ENCODE measurements at regions not wholly inside any gene's neighbourhood (a gene's known extent, or its start where the extent isn't known, plus 50 kb on each side); places are given as distances from the start of the nearest gene placed in this dataset.

DNA sequence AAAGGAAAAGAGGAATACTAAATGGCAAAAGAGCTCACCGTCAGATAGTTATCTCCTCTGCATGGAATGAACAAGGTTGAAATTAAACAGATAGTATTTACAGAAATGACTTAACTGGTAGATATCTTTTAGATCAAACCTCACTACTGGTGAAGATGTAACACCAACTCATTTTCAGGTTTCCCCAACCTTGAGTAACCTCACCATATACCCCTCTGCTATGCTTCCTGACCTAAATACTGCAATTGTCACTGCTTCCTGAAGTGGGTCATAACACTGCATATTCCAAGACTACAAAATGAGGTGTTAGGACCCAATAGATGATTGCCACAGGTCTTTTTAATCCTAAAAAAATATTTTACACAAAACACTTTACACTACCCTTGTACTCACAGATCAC is 76.3 kb upstream of the PLEKHA5 start:
- CTCF ChIA-PET = no interaction called here
- H3K4me3 Mint-ChIP-seq = no peak overlapping the region
- no peaks in the 10 kb centered on the region for H3K27me3 Mint-ChIP-seq
- H3K36me3 Mint-ChIP-seq = no peaks in the 10 kb centered on the region
- DNase-seq = no peak
- ATAC-seq = no peak
- no peak overlapping the region for H3K27ac Mint-ChIP-seq
- no peaks in the 10 kb centered on the region for H3K9me3 Mint-ChIP-seq (ENCODE audit: low read depth)
- no peaks in the 10 kb centered on the region for H3K4me1 Mint-ChIP-seq

DNA sequence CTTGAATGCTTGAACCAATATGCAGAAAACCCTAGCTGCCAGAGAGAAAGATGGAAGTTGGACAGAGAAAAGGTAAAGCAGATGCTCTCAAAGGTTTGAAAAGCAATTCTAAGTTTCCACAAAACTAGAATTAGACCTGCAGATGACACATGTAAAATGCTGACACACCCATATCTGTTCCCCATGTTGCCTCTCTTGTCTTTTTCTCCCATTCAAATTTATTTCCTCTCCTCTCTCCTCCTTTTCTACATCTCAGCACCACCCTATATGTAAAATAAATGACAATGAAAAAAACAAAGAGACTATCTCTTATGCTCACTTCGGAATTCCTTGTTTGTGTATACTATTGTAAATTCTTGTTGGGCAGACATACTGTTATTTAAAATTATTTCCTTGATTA is 75.5 kb upstream of the PLEKHA5 start:
- H3K27ac Mint-ChIP-seq = no peak overlapping the region
- H3K36me3 Mint-ChIP-seq = no peaks in the 10 kb centered on the region
- no peaks in the 10 kb centered on the region for H3K4me1 Mint-ChIP-seq
- no peak for DNase-seq
- ATAC-seq = no peak
- CTCF ChIA-PET = no interaction called here
- no peaks in the 10 kb centered on the region for H3K9me3 Mint-ChIP-seq (ENCODE audit: low read depth)
- no peaks in the 10 kb centered on the region for H3K27me3 Mint-ChIP-seq
- no peak overlapping the region for H3K4me3 Mint-ChIP-seq

DNA sequence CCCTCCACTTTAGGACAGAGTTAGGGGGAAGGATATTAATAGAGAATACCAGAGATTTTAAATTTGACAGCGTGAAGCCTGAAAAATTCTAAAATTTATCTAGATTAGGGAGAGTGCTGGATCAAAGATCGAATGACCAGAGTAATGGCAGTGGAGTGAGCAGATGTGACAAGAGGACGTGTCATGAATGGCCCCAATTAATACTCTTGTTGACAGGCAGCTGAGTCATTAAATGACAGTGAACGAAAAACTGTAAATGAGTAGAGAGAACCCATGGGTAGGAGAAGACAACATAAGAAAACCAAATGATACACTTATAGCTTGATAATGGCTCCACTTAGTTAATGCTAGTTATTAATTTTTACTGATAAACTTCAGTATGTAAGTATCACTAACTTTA is 73.9 kb upstream of the PLEKHA5 start:
- DNase-seq = no peak
- no peak for ATAC-seq
- H3K4me1 Mint-ChIP-seq = no peaks in the 10 kb centered on the region
- no peak overlapping the region for H3K4me3 Mint-ChIP-seq
- H3K27me3 Mint-ChIP-seq = no peaks in the 10 kb centered on the region
- no peaks in the 10 kb centered on the region for H3K9me3 Mint-ChIP-seq (ENCODE audit: low read depth)
- no peaks in the 10 kb centered on the region for H3K36me3 Mint-ChIP-seq
- no peak overlapping the region for H3K27ac Mint-ChIP-seq
- CTCF ChIA-PET = no interaction called here

DNA sequence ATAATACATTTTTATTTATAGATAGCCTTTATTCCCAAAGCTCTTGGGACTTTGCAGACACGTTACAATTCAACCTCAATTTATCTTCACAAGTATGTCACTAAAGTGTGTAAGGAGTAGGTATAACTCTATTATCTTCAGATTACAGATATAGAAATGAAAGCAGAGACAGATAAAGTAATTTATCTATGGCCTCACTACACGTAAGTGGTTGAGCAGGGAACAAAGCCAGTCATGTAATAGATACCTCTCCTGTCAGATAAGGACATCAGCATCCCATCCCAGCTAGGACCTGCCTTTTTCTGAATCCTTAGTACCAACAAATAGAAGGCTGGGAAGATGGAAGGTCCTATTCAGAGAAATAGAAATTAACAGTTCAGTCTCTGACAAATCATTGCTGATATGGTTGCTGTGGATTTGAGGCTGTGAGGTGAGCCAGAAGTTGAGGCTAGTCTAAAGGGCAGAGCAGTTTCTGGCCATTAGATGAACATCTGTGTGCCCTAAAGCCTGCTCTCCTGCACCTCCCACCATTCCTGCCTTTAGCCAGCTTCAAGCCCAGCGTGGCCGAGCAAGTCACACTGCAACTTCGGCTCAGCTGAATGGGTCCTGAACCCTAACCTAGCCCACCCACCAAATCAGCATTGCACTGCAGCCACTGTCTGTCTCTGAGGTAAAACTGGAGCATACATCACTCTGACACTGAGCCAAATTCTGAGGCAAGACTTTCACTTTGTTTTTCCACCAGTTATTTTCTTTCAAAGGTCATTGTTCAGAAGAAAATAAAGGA is 71.1 kb upstream of the PLEKHA5 start:
- CTCF ChIA-PET = no interaction called here
- no peak for DNase-seq
- no peaks in the 10 kb centered on the region for H3K4me1 Mint-ChIP-seq
- H3K27ac Mint-ChIP-seq = no peak overlapping the region
- no peaks in the 10 kb centered on the region for H3K36me3 Mint-ChIP-seq
- no peak overlapping the region for H3K4me3 Mint-ChIP-seq
- no peaks in the 10 kb centered on the region for H3K27me3 Mint-ChIP-seq
- ATAC-seq = no peak
- no peaks in the 10 kb centered on the region for H3K9me3 Mint-ChIP-seq (ENCODE audit: low read depth)

DNA sequence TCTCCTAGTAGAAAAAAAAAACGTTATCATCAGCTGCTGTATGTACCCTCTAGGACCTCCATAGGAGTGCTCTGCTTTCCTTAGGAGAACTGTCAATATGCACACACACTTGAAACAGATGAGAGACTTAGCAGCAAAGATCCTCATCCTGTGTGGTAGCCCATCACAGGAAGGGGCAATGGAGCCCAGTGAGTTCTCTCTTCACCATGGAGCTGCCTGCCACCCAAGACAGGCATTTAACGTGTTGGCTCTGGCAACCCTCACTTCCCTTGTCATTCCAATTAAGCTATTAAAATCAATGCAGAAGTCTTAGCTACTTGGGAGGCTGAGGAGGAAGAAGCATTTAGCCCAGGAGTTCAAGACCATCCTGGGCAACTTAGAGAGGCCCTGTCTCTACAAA is 64.8 kb upstream of the PLEKHA5 start:
- no peaks in the 10 kb centered on the region for H3K9me3 Mint-ChIP-seq (ENCODE audit: low read depth)
- no peaks in the 10 kb centered on the region for H3K4me1 Mint-ChIP-seq
- H3K27me3 Mint-ChIP-seq = no peaks in the 10 kb centered on the region
- CTCF ChIA-PET = no interaction called here
- H3K4me3 Mint-ChIP-seq = no peak overlapping the region
- DNase-seq = no peak
- ATAC-seq = no peak
- H3K27ac Mint-ChIP-seq = no peak overlapping the region
- H3K36me3 Mint-ChIP-seq = no peaks in the 10 kb centered on the region

DNA sequence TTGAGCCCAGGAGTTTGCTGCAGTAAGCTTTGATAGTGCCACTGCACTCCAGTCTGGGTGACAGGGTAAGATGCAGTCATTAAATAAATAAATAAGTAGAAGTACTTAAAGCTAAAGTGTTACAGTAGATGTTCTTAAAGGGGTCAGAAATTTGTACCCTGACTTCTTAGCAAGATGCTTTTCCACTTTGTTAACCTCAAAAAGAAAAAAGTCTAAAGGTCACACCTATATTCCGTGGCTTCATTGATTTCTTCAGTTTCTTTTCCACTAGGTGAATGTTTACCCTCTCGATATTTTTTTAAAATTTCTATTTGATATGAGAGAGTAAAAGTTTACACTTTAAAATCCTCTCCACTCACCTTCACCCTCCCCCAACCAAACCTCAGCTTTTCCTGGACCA is 64.3 kb upstream of the PLEKHA5 start:
- peaks cover 1% of the 10 kb centered on the region for H3K27me3 Mint-ChIP-seq
- no peaks in the 10 kb centered on the region for H3K4me1 Mint-ChIP-seq
- no peak overlapping the region for H3K4me3 Mint-ChIP-seq
- ATAC-seq (no peak), DNase-seq (no peak)
- CTCF ChIA-PET = no interaction called here
- no peaks in the 10 kb centered on the region for H3K36me3 Mint-ChIP-seq
- H3K27ac Mint-ChIP-seq = no peak overlapping the region
- H3K9me3 Mint-ChIP-seq (ENCODE audit: low read depth) = no peaks in the 10 kb centered on the region

DNA sequence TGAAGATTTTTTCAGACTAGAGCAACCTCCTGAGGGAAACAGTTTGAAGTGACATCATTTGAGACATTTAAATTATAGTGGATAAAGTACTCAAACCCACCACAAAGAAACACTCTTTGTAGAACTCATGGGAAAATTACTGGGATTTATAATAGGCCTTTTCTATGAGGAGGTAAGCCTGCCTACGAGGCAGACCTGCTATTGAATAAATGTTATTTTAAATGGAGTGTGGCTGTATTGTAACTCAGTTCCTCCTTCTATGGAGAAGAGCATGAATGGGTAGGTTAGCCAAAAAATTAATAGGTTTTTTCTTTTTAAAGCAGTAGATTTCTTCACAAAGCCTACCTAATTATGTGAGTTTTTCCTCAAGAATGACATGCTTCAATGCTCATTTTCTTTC is 63.7 kb upstream of the PLEKHA5 start:
- H3K36me3 Mint-ChIP-seq = no peaks in the 10 kb centered on the region
- CTCF ChIA-PET = no interaction called here
- H3K27me3 Mint-ChIP-seq = peaks cover 3% of the 10 kb centered on the region
- ATAC-seq (no peak), DNase-seq (no peak)
- H3K4me3 Mint-ChIP-seq = no peak overlapping the region
- no peak overlapping the region for H3K27ac Mint-ChIP-seq
- no peaks in the 10 kb centered on the region for H3K9me3 Mint-ChIP-seq (ENCODE audit: low read depth)
- no peaks in the 10 kb centered on the region for H3K4me1 Mint-ChIP-seq

DNA sequence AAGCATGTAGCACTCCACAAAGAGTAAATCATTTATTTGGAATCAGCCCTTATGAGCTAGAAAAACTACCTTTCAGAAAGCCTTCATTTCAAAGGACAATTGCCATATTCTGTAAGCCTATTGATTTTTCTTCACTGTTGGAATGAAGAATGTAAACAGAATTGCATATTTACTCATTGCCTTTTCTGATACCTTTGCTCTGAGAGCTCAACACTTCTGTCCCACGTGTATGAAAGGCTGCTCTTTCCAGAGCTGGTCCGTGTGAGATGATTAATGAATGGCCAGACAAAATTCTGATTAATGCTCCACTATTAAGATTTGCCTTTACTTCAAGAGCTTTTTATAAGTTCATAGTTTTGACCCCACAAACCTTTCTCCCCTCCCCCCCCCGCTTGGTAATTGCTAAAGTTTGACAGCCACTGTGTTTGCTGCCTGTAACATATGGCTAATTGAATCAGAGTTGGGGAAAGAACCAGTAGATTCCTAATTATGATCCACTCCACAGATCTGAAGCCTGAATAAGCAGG is 63.0 kb upstream of the PLEKHA5 start:
- Mint-ChIP-seq H3K27me3 (peaks cover 3% of the 10 kb centered on the region), H3K36me3 (no peaks in the 10 kb centered on the region), H3K27ac (no peak overlapping the region), H3K4me1 (no peaks in the 10 kb centered on the region), H3K4me3 (no peak overlapping the region), H3K9me3 (ENCODE audit: low read depth) (no peaks in the 10 kb centered on the region)
- DNase-seq (no peak), ATAC-seq (no peak)
- CTCF ChIA-PET = no interaction called here

DNA sequence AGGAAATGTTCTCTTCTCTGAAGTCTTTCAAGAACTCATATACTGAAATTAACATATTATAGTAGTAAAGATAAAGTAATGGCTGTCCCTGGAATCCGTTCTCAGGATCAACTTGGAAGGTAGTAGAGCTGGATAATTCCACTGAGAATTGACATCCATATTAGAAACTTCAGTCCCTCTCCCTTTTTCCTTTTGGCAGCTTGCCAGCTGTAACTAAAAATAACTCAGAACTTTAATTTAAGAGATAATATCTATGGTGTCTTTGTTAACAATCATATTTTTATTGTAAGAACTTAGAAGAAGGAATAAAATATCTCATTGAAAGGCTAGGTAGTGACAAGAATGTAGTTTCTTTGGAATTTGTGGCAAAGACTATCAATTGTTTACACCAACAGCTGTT is 61.4 kb upstream of the PLEKHA5 start:
- no peak overlapping the region for H3K4me3 Mint-ChIP-seq
- ATAC-seq = no peak
- peaks cover 3% of the 10 kb centered on the region for H3K27me3 Mint-ChIP-seq
- H3K36me3 Mint-ChIP-seq = no peaks in the 10 kb centered on the region
- no peak for DNase-seq
- CTCF ChIA-PET = no interaction called here
- no peaks in the 10 kb centered on the region for H3K9me3 Mint-ChIP-seq (ENCODE audit: low read depth)
- no peak overlapping the region for H3K27ac Mint-ChIP-seq
- no peaks in the 10 kb centered on the region for H3K4me1 Mint-ChIP-seq

DNA sequence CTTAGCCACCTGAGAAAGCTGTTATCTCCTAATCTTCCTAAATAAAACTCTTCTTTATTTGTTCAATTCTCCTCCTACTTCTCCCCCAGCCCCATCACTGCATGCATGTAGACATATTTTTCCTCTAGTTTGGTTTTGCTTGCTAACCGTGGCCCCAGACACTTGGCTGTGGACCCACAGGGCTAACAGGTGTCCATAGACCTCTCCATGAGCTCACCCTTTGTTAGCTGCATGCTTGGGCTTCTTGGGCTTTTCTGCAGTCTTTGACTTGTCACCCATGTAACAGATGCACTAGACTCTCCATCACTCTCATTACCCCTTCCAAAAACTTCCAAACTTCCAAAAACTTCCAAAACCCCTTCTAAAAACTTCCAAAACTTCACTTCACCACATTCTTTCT is 59.2 kb upstream of the PLEKHA5 start:
- ATAC-seq (no peak), DNase-seq (no peak)
- Mint-ChIP-seq H3K4me3 (no peak overlapping the region), H3K9me3 (ENCODE audit: low read depth) (no peaks in the 10 kb centered on the region), H3K36me3 (no peaks in the 10 kb centered on the region), H3K27me3 (peaks cover 3% of the 10 kb centered on the region), H3K27ac (no peak overlapping the region), H3K4me1 (no peaks in the 10 kb centered on the region)
- CTCF ChIA-PET = no interaction called here

DNA sequence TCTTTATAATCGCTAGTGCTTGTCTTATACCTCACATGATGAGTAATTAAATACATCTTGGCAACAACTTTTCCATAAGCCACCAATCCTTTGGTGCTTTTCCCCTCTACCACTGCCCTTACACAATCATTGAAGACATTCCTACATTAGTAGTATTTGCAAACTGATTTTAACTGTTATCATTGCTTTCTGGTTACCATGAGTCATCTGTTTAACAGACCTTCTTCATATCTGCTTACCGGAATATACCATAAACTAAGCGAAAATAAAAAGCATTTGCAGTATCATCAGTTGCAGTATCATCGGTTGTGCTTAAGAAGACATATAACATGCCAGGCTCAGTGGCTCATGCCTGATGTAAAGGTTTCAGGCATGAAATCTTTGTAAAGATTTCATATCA is 54.8 kb upstream of the PLEKHA5 start:
- Mint-ChIP-seq H3K4me3 (no peak overlapping the region), H3K27ac (no peak overlapping the region), H3K9me3 (ENCODE audit: low read depth) (no peaks in the 10 kb centered on the region), H3K36me3 (no peaks in the 10 kb centered on the region), H3K27me3 (peaks cover 3% of the 10 kb centered on the region), H3K4me1 (no peaks in the 10 kb centered on the region)
- ATAC-seq (no peak), DNase-seq (no peak)
- CTCF ChIA-PET = no interaction called here

DNA sequence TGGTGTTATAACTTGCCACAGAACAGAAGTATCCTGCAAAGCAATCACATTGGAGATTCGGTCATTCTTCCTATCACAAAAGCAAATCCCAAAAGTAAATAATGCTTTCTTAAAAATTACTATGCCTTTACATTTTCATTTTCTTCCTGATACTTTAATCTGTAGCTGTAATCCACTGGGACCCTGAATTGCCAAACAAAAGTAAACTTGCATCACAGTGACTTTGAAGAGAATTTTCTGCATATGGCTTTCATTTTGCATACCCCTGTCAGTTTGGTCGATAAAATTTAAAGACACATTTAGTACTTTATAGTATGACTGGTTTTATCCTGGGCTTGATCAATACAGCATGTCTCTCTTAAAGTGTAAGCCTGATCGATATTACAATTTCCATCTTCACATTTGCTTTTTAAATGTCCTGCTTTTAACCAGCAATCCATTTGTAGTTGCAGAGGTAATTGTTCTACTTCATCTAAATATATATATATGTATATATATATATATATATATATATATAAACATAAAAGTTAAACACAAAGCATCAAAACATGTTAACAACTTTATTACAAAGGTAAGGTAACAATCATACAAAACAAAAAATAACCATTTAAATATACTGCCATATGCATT is 53.7 kb upstream of the PLEKHA5 start:
- Mint-ChIP-seq H3K36me3 (no peaks in the 10 kb centered on the region), H3K27ac (no peak overlapping the region), H3K27me3 (no peaks in the 10 kb centered on the region), H3K9me3 (ENCODE audit: low read depth) (no peaks in the 10 kb centered on the region), H3K4me1 (no peaks in the 10 kb centered on the region), H3K4me3 (no peak overlapping the region)
- DNase-seq (no peak), ATAC-seq (no peak)
- CTCF ChIA-PET = no interaction called here

All from activated CD8-positive, alpha-beta memory T cell treated with anti-CD3 and anti-CD28 coated beads, Interleukin-2, amount 10 ng/mL, durations not matched to agents 7 days and 5 days (primary cell).